ENCODE measurements at regions not wholly inside any gene's neighbourhood (a gene's known extent, or its start where the extent isn't known, plus 50 kb on each side); places are given as distances from the start of the nearest gene placed in this dataset.

DNA sequence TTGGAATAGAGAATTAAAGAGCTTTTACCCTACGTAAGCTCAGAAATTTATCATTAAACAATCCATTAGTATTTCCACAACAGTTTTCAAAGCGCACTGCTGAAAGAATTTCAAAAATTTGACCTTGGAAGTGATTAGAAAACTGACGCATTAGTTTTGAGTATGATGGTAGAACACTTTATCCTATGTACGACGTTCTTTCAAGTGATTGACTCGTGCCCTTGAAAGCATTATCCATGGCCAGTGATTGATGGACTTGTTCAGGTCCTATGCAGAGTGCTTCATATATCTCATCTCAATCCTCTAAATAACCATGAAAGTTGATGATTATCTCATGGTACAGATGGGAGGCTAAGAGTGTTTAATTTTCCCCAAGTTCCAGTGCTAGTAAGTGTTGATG, 697.2 kb downstream of the USP25 start:
- TF ChIP-seq EZH2 (IDR thresholded peaks at IDR 0.05; ENCODE audit: insufficient read depth, poor library complexity, severe bottlenecking) (no peak), EZH2phosphoT487 (IDR thresholded peaks at IDR 0.05; ENCODE audit: insufficient read depth, low read depth) (no peak)

Data from GM23248 (cell line).